Stimulated activated CD4-positive, alpha-beta T cell treated with anti-CD3 and anti-CD28 coated beads, Interleukin-15, amount 100 ng/mL, for 48 hours (primary cell): ENCODE measurements at regions not wholly inside any gene's neighbourhood (a gene's known extent, or its start where the extent isn't known, plus 50 kb on each side); places are given as distances from the start of the nearest gene placed in this dataset.

Experiments
- DNase-seq, 2 donors: peaks; one replicate each; pipeline ENCODE4 v3.0.0-alpha.2; 2020; ENCODE audit warnings: low read depth in 2 of 2

DNA sequence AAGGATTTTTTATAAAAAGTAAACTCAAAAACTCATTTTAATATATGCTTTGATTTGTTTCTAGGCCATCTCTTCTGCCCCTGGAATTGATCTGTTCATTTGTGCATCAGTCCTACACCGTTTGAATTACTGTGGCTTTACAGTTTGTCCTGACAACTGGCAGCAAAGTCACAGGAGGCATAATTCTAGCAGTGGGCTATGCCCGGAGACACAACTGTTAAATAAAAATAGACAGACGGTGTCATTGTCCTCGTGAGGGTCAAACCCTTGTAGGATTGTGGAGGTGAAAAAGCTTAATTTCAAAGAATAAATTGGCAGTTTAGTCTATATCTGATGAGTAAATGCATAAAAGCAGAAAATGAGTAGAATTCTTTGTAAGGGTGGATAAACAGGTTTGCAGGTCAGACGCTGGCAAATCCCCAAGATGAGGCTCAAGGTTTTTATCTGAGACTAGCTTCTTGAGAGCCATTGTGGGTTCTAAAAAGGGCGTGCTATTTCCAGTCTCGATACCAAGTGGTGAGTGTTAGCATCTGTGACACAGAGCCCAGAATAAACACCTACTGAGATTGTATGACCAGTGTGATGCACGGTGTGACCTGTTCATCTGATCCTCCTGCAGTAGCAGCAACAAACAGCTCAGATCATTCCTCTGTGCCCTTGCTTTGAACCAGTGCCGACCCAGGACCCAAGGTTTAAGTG lies 51.5 kb upstream of the SLCO3A1 start:
- DNase-seq: no peak

DNA sequence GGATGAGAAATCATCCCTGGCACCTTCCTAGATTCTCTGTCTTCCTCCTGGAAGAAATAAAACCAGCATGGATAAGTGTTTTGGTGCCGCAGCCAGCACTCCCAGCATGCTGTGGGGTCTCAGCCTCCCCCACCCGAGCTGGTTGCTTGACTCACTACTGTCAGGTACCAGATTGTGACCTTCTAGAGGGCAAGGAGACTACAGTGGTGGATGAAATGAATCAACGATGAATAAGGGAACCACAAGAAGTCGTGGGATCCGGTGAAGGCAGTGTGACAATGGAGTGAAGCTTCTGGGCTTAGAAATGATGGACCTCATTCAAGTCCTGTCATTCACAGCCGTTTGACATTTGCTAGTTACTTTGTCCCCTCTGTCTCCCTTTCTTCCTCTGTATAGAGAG lies 50.2 kb upstream of the SLCO3A1 start:
- no peak for DNase-seq
